ENCODE measurements at regions not wholly inside any gene's neighbourhood (a gene's known extent, or its start where the extent isn't known, plus 50 kb on each side); places are given as distances from the start of the nearest gene placed in this dataset.

- DNase-seq: no peak
These were observed 130.8 kb downstream of the LYPLAL1 start for GRCh38 chr1:219304227-219305226.

GRCh38 chr1:219302697-219303096 lies 129.0 kb downstream of the LYPLAL1 start:
- no peak for DNase-seq

- no peak for DNase-seq
These were observed 125.7 kb downstream of the LYPLAL1 start for GRCh38 chr1:219299420-219299819.

DNA sequence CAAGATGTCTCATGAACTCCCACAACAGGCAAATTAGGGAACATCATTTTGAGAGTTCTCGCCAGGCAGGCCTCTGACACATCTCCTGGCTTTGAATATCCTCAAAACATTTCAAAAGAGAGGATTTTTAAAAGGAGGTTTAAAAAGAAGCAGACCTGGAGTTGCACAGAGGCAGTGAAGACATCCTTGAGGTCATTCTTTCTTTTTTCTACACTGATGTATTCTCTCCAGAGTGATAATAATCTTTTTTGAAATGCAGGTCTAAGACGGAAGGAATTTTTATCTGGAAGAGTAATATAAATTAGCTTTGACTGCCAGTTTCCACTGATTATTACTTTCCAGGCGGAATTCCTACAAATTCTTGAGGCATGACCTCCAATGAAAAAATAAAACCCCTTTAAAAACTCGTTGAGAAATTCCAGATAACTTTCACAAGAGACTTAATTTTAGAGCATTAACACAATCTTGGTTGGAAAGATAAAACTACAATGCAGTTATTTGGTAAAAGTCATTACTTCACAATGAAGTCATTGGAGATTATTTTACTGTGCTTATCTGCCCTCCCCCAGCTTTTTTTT lies 125.0 kb downstream of the LYPLAL1 start:
- no peak for DNase-seq

DNA sequence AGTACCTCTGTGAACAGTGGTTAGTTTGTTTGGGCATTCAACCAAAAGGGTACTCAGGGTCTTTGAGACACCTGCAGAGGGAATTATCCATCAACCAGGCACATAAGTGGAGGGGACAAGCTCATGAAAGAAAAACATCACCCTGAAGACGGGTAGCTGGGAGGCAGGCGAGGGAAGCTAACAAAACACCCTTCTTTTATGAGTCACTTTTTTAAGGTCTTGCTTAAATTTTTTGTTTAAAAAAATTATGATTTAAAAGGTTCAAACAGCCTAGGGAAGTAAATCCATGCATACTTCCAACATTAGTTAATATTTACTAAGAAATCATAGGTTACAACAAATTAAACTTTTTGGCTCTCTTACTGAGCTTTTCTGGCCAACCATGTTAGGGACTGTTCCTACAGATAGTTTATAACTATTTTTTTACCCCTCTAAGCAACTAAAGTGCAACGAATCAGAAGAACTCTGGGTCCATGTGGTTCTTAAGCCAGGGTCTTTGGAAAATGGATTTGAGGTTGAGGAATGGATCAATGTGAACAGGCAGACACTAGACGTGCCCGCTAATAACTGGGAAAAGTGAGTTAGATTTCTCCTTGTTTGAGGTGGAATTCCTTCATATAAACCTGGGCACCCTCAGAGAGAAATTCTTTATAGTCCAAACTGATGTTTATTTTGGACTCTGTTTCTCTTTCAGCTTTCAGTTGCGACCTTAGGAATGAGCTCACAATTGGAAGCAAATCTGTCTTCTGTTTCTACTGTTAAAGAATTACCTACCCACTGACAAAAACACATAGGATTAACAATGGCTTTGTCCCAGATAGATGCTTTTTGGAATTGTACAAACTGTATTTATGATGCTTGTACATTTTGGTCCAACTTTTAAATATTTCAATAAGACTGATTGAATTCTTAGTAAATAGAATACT lies 123.0 kb downstream of the LYPLAL1 start:
- DNase-seq: no peak

DNA sequence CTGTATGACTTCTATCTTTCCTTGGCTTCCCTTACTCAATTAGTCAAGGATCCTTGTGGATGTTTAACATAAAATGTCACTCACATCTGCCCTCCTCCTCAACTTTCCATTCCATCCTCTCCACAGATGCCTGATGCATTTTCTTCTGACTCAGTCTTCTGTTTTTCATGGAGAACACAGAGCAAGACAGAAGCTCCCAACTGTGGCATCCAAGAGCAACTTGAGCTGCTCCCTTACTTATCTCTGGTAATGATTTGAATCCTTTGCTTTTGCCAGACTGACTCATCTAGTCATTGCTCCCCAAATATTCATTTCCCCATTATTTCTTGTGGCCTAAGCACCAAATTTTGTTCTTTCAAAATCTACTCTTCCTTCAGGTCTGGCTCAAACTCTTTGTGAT lies 120.6 kb downstream of the LYPLAL1 start:
- no peak for DNase-seq

- DNase-seq: no peak
These were observed 119.7 kb downstream of the LYPLAL1 start for GRCh38 chr1:219293410-219293809.

DNA sequence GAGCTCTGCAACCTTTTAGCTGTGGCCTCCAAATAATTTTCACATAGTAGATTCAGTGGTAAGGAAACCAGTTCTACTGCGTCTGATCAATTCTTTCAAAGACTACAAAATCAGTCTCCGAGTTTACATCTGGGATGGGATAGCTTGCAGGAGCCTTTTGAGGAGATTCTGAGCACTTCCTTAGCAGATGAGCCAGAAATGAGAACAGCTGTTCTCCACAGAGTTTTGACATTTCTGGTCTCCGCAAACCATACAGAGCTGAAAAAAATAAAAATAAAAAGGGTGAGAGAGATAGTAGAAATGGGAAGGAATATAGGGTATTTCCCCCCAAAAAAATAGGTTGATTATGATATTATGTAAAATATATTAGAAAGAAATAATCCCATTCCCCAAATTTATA lies 119.3 kb downstream of the LYPLAL1 start:
- no peak for DNase-seq

DNA sequence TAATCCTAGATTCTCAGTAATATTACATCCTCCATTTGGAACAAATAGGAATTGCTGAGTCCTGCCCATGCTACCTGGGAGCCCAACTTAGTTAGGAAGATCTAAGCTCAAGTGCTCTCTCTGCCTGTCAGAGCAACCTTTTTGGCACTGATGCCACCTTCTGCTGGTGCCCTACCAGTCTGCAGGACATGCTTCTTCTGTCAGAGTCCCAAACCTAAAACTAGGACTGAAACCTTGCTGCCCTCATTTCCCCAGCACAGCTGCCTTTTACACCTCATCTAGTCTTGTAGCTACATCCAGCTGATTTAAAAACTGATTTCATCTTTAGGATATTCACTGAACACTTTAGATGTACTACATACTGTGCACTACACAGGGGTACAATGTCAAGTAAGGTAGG lies 118.7 kb downstream of the LYPLAL1 start:
- no peak for DNase-seq

DNA sequence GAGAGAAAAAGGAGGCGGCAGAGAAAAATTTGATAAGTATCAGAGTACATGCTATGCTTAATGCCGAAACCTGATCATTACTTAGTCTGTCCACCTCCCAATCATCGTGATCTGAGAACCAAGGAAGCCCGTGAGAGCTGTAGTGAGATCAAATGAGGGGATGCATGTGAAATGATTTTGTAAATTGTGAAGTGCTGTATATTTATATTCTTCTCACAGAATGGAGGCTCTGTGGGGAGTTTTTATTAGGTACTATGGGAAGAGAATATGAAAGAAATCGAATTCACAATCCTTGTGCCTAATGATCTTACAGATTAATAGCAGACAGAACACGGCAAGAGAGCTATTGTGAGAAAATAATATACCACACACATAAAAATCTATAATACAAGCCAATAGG lies 115.5 kb downstream of the LYPLAL1 start:
- DNase-seq: no peak

GRCh38 chr1:219283541-219283940 lies 109.9 kb downstream of the LYPLAL1 start:
- DNase-seq: no peak

DNA sequence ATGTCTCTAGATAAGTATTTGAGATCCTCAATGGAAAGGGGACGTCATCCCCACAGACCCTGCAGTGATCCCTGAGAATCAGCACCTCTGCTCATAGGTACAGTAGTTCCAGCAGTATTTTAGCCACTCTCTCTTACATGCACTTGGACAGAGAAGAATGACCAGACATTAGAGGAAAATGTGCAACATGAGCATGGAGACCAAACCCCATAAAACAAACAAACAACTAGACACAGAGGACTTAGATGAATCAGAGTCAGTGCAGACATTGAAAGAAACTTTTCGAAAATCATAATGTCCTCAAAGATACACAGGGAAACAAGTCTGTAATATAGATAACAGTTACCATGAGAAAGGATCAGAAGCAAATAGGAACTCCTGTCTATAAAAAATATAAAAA lies 108.2 kb downstream of the LYPLAL1 start:
- DNase-seq: no peak

- DNase-seq: no peak
These were observed 105.5 kb downstream of the LYPLAL1 start for GRCh38 chr1:219279017-219279770.

DNA sequence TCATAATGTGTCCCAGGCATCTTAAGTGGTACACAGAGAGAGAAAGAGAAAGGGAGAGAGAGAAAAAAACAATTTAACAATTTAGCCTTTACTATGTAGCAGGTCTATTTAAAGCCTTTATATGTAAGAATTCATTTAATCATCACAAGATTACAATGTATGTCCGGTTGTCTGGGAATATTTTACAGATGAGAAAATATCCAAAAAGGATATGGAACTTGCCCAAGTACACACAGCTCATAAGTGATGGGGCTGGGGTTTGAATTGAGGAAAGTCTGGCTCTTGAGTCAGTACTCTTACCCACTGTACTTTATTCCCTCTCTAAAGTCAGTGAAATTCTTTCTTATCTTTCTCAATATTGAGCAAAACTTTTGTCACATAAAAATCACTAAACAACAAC lies 104.6 kb downstream of the LYPLAL1 start:
- DNase-seq: no peak

GRCh38 chr1:219277304-219278105 lies 103.8 kb downstream of the LYPLAL1 start:
- DNase-seq: no peak

- DNase-seq: no peak
These were observed 102.5 kb downstream of the LYPLAL1 start for GRCh38 chr1:219276049-219276738.

DNA sequence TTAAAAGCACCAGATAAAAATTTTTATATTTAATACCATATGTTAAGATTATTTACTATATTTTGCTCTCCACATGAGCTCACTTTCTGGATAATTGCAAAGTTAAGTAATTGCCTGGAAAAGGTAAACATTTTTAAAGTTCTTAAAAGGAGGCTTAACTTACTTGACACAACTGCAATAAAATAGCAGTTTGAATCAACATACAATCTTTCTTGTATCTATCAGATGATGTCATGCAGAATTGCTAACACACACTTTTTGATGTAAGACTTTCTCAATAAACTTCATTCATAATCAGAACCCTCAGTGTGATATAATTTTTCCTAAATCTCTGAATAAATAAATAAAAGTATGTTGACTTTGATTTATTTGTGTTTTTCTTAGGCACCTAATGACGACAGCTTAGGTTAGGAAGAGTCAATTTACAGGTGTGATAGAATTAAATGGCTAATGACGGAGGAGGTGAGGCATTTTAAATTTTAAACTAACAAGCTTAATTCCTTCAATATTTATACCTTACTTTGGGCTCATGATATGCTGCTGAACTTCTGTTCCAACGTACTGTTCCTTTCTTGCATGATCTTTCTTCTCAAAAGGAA lies 99.5 kb downstream of the LYPLAL1 start:
- DNase-seq: no peak

- DNase-seq: no peak
These were observed 98.3 kb downstream of the LYPLAL1 start for GRCh38 chr1:219271818-219272535.

GRCh38 chr1:219269171-219269570 lies 95.5 kb downstream of the LYPLAL1 start:
- DNase-seq: no peak

- DNase-seq: no peak
These were observed 92.8 kb downstream of the LYPLAL1 start for GRCh38 chr1:219266524-219266923.

Data from central memory CD4-positive, alpha-beta T cell (primary cell).